ENCODE measurements at regions not wholly inside any gene's neighbourhood (a gene's known extent, or its start where the extent isn't known, plus 50 kb on each side); places are given as distances from the start of the nearest gene placed in this dataset.

GRCh38 chr2:151096235-151096634 is 165.4 kb downstream of the RBM43 start:
- Histone ChIP-seq H3K4me3 (replicated peaks; ENCODE audit: low read depth, low read length) (no peak overlapping the region), H3K36me3 (ENCODE audit: control insufficient read depth, insufficient read depth, low read length) (no peaks in the 10 kb centered on the region), H3K27me3 (replicated peaks; ENCODE audit: control insufficient read depth, insufficient read depth, low read length) (no peaks in the 10 kb centered on the region)
- no peak for DNase-seq (ENCODE audit: extremely low read depth, insufficient read length)
- no peak for TF ChIP-seq CTCF (IDR thresholded peaks at IDR 0.05; ENCODE audit: insufficient read depth, low read length, poor library complexity, severe bottlenecking)

GRCh38 chr2:151095463-151095862 is 166.2 kb downstream of the RBM43 start:
- Histone ChIP-seq H3K27me3 (replicated peaks; ENCODE audit: control insufficient read depth, insufficient read depth, low read length) (no peaks in the 10 kb centered on the region), H3K36me3 (ENCODE audit: control insufficient read depth, insufficient read depth, low read length) (no peaks in the 10 kb centered on the region), H3K4me3 (replicated peaks; ENCODE audit: low read depth, low read length) (no peak overlapping the region)
- no peak for DNase-seq (ENCODE audit: extremely low read depth, insufficient read length)
- no peak for TF ChIP-seq CTCF (IDR thresholded peaks at IDR 0.05; ENCODE audit: insufficient read depth, low read length, poor library complexity, severe bottlenecking)

DNA sequence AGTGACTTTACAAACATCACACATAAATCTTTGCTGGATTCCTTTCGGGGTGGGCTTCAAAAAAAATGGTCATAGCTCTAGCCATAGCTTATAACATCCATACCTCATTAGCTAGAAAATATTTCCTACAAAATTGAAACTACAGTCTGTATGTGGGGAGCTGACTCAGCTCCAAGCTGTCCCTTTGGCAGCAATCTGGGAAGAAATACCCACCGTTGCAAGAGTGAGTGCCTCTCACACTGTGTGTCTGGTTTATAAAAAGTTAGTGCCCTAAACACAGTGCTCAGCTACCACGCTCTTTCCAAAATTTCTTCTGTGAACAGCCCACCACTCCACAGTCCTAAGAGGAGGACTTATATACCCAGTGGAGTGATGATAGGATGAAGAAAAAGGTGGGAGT is 170.1 kb downstream of the RBM43 start:
- H3K36me3 ChIP-seq (ENCODE audit: control insufficient read depth, insufficient read depth, low read length) = no peaks in the 10 kb centered on the region
- no peaks in the 10 kb centered on the region for H3K27me3 ChIP-seq (replicated peaks; ENCODE audit: control insufficient read depth, insufficient read depth, low read length)

DNA sequence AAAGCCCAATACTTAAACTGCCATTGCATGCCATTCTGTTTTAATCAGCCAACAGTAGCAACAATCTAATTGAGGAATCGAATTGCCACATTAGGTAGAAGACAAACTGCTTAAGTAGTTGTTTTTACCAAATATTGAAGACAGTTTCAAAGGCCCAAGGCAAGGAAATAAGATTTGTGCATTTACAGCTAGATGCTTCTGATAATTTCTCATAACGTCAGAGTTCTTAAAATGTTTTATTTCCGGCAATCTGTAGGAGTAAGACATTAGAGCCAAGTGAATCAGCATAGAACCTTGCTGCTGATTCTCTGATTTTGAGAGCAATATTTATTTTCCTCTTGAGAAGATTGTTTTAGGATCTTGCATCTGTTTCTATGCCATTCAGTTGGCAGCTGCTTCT is 174.3 kb downstream of the RBM43 start:
- Histone ChIP-seq H3K27me3 (replicated peaks; ENCODE audit: control insufficient read depth, insufficient read depth, low read length) (no peaks in the 10 kb centered on the region), H3K36me3 (ENCODE audit: control insufficient read depth, insufficient read depth, low read length) (no peaks in the 10 kb centered on the region), H3K4me3 (replicated peaks; ENCODE audit: low read depth, low read length) (no peak overlapping the region)
- DNase-seq (ENCODE audit: extremely low read depth, insufficient read length) = no peak
- TF ChIP-seq CTCF (IDR thresholded peaks at IDR 0.05; ENCODE audit: insufficient read depth, low read length, poor library complexity, severe bottlenecking) = no peak

More for the DNA sequence above, 170.1 kb downstream of the RBM43 start:
- TF ChIP-seq CTCF (IDR thresholded peaks at IDR 0.05; ENCODE audit: insufficient read depth, low read length, poor library complexity, severe bottlenecking) = no peak
- H3K4me3 ChIP-seq (replicated peaks; ENCODE audit: low read depth, low read length) = no peak overlapping the region
- no peak for DNase-seq (ENCODE audit: extremely low read depth, insufficient read length)

DNA sequence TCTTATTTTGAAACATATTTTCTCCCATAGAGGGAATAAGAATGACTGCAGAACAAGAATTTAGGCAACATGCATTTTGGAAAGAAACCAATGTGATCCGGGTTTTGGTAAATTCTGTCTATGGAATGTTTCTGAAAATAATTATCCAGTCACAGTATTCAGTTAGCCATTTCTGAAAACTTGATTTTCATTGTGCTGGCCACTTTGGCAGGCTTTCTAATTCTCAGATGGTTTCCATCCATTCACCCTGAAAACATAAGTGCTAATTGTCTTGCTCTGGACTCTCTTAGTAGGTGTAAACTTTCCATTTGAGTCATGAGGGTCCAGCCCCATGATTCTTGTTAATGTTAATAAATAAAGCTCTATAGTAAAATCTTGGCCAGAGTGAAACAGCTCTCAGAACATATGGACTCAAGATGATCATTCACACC is 176.5 kb downstream of the RBM43 start:
- no peak for TF ChIP-seq CTCF (IDR thresholded peaks at IDR 0.05; ENCODE audit: insufficient read depth, low read length, poor library complexity, severe bottlenecking)
- no peaks in the 10 kb centered on the region for H3K27me3 ChIP-seq (replicated peaks; ENCODE audit: control insufficient read depth, insufficient read depth, low read length)
- no peaks in the 10 kb centered on the region for H3K36me3 ChIP-seq (ENCODE audit: control insufficient read depth, insufficient read depth, low read length)
- DNase-seq (ENCODE audit: extremely low read depth, insufficient read length) = no peak
- H3K4me3 ChIP-seq (replicated peaks; ENCODE audit: low read depth, low read length) = no peak overlapping the region

All from GM06990 (cell line).